ENCODE measurements at regions not wholly inside any gene's neighbourhood (a gene's known extent, or its start where the extent isn't known, plus 50 kb on each side); places are given as distances from the start of the nearest gene placed in this dataset.

DNA sequence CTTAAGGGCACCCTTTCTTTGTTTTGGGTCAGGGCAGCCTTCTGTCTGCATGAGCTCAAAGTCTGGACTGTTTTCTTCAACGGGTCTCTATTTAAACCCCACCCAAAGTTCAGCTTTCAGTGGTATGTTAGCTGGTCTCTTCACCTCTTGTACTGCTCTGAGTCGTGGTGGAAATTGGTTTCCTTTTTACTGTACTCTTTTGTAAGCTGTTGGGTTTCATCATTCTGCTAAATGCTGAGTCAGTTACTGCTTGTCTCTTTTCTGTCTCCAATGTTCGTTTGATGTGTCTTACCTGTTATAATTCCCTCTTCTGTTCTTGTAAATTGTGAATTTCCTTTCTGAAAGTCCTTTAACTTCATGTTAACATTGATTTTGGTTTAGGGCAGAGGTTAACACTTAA, 64.1 kb upstream of the MALRD1 start:
- no peaks in the 10 kb centered on the region for H3K36me3 ChIP-seq (replicated peaks in 1 of 2; ENCODE audit: control extremely low read depth in 1 of 2, control insufficient read depth in 1 of 2, extremely low read depth in 1 of 2, insufficient read depth in 2 of 2, low read length in 1 of 2)
- peaks cover 0 to 8% (median 0%) of the 10 kb centered on the region in 3 donors for H3K9me3 ChIP-seq (ENCODE audit: control extremely low read depth in 1 of 3, control insufficient read depth in 2 of 3, insufficient read depth in 1 of 3, low read length in 2 of 3)
- no peaks in the 10 kb centered on the region for H3K4me1 ChIP-seq (ENCODE audit: control insufficient read depth in 2 of 2, insufficient read depth in 2 of 2, low read length in 2 of 2)
- Mint-ChIP-seq H3K9me3 (ENCODE audit: insufficient read depth) (peaks cover 7% of the 10 kb centered on the region), H3K4me3 (no peak overlapping the region), H3K27ac (no peak overlapping the region), H3K4me1 (no peaks in the 10 kb centered on the region), H3K27me3 (no peaks in the 10 kb centered on the region)
- H3K9ac ChIP-seq (ENCODE audit: low read length), result no peak overlapping the region
- H4K20me1 ChIP-seq (ENCODE audit: control insufficient read depth, insufficient read depth, low read length, poor library complexity, severe bottlenecking), result no peaks in the 10 kb centered on the region
- DNase-seq, result no peak
- WGBS (ENCODE audit: insufficient coverage), result no CpG with 5 or more reads among the region's 3 CpGs
- ATAC-seq (ENCODE audit: low read depth), result no peak
- no peak overlapping the region for H2AFZ ChIP-seq (ENCODE audit: insufficient read depth, low read depth, low read length, poor library complexity, severe bottlenecking)
- no peak overlapping the region for H3K4me2 ChIP-seq (replicated peaks; ENCODE audit: low read depth, low read length, poor library complexity, severe bottlenecking)
- no peak overlapping the region for H3K27ac ChIP-seq (ENCODE audit: low read length in 2 of 2)
- POLR2A ChIA-PET, result no interaction called here
- no peak for TF ChIP-seq EZH2 (IDR thresholded peaks at IDR 0.05; ENCODE audit: borderline replicate concordance, insufficient read depth, low read depth, low read length, poor library complexity, severe bottlenecking)
- TF ChIP-seq, protein P1, sequence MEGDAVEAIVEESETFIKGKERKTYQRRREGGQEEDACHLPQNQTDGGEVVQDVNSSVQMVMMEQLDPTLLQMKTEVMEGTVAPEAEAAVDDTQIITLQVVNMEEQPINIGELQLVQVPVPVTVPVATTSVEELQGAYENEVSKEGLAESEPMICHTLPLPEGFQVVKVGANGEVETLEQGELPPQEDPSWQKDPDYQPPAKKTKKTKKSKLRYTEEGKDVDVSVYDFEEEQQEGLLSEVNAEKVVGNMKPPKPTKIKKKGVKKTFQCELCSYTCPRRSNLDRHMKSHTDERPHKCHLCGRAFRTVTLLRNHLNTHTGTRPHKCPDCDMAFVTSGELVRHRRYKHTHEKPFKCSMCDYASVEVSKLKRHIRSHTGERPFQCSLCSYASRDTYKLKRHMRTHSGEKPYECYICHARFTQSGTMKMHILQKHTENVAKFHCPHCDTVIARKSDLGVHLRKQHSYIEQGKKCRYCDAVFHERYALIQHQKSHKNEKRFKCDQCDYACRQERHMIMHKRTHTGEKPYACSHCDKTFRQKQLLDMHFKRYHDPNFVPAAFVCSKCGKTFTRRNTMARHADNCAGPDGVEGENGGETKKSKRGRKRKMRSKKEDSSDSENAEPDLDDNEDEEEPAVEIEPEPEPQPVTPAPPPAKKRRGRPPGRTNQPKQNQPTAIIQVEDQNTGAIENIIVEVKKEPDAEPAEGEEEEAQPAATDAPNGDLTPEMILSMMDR (IDR thresholded peaks at IDR 0.05), result no peak
- intact Hi-C loops (cut with micrococcal nuclease), result no loop called here
- CTCF ChIA-PET, result no interaction called here
- no peak overlapping the region for H3K4me3 ChIP-seq (ENCODE audit: control extremely low read depth in 1 of 5, extremely low read depth in 1 of 5, insufficient read depth in 1 of 5, low read depth in 2 of 5, low read length in 4 of 5)
- H3K27me3 ChIP-seq (replicated peaks in 1 of 4; ENCODE audit: control extremely low read depth in 1 of 4, control insufficient read depth in 3 of 4, insufficient read depth in 4 of 4, low read length in 3 of 4), result no peaks in the 10 kb centered on the region
- H3K79me2 ChIP-seq (ENCODE audit: control insufficient read depth, insufficient read depth, low read length), result no peaks in the 10 kb centered on the region

DNA sequence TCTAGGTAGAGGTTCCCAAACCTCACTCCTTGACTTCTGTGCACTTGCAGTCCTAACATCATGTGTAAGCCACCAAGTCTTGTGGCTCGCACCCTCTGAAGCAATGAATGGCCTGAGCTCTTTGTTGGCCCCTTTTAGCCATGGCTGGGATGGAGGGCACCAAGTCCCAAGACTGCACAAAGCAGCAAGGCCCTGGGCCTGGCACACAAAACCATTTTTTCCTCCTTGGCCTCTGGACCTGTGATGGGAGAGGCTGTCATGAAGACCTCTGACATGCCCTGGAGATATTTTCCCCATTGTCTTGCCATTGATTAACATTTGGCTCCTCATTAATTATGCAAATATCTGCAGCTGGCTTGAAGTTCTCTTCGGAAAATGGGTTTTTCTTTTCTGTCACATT, 60.3 kb upstream of the MALRD1 start:
- intact Hi-C loops (cut with micrococcal nuclease), result no loop called here
- no peak overlapping the region for H3K4me3 ChIP-seq (ENCODE audit: control extremely low read depth in 1 of 5, extremely low read depth in 1 of 5, insufficient read depth in 1 of 5, low read depth in 2 of 5, low read length in 4 of 5)
- TF ChIP-seq, protein P1 (IDR thresholded peaks at IDR 0.05), result no peak
- no peak for TF ChIP-seq EZH2 (IDR thresholded peaks at IDR 0.05; ENCODE audit: borderline replicate concordance, insufficient read depth, low read depth, low read length, poor library complexity, severe bottlenecking)
- H3K4me1 ChIP-seq (ENCODE audit: control insufficient read depth in 2 of 2, insufficient read depth in 2 of 2, low read length in 2 of 2), result no peaks in the 10 kb centered on the region
- no peak for ATAC-seq (ENCODE audit: low read depth)
- DNase-seq, result no peak
- H3K4me1 Mint-ChIP-seq, result no peaks in the 10 kb centered on the region
- peaks cover 7% of the 10 kb centered on the region for H3K9me3 Mint-ChIP-seq (ENCODE audit: insufficient read depth)
- H3K4me2 ChIP-seq (replicated peaks; ENCODE audit: low read depth, low read length, poor library complexity, severe bottlenecking), result no peak overlapping the region
- H3K9ac ChIP-seq (ENCODE audit: low read length), result no peak overlapping the region
- 86% methylated on average over 1 of the region's 2 CpGs for WGBS (ENCODE audit: insufficient coverage)
- H2AFZ ChIP-seq (ENCODE audit: insufficient read depth, low read depth, low read length, poor library complexity, severe bottlenecking), result no peak overlapping the region
- no peak overlapping the region for H3K4me3 Mint-ChIP-seq
- ChIA-PET POLR2A (no interaction called here), CTCF (no interaction called here)
- no peaks in the 10 kb centered on the region for H3K36me3 ChIP-seq (replicated peaks in 1 of 2; ENCODE audit: control extremely low read depth in 1 of 2, control insufficient read depth in 1 of 2, extremely low read depth in 1 of 2, insufficient read depth in 2 of 2, low read length in 1 of 2)
- no peaks in the 10 kb centered on the region for H3K27me3 ChIP-seq (replicated peaks in 1 of 4; ENCODE audit: control extremely low read depth in 1 of 4, control insufficient read depth in 3 of 4, insufficient read depth in 4 of 4, low read length in 3 of 4)
- H3K27ac Mint-ChIP-seq, result no peak overlapping the region
- peaks cover 0 to 8% (median 0%) of the 10 kb centered on the region in 3 donors for H3K9me3 ChIP-seq (ENCODE audit: control extremely low read depth in 1 of 3, control insufficient read depth in 2 of 3, insufficient read depth in 1 of 3, low read length in 2 of 3)
- no peaks in the 10 kb centered on the region for H3K27me3 Mint-ChIP-seq
- H3K27ac ChIP-seq (ENCODE audit: low read length in 2 of 2), result no peak overlapping the region
- no peaks in the 10 kb centered on the region for H4K20me1 ChIP-seq (ENCODE audit: control insufficient read depth, insufficient read depth, low read length, poor library complexity, severe bottlenecking)
- no peaks in the 10 kb centered on the region for H3K79me2 ChIP-seq (ENCODE audit: control insufficient read depth, insufficient read depth, low read length)
